DMS 273 (cell line): ENCODE measurements at regions not wholly inside any gene's neighbourhood (a gene's known extent, or its start where the extent isn't known, plus 50 kb on each side); places are given as distances from the start of the nearest gene placed in this dataset.

Source experiments
- DNase-seq: peaks from one replicate; lab custom pipeline; 2025; ENCODE audit not compliant: unreplicated experiment; lab: John Stamatoyannopoulos, UW

GRCh38 chr6:126419901-126420300 is 80.0 kb downstream of the CENPW start:
- no peak for DNase-seq

- no peak for DNase-seq
Observed at GRCh38 chr6:126422912-126423311, 83.0 kb downstream of the CENPW start.

GRCh38 chr6:126427713-126428112 is 87.8 kb downstream of the CENPW start:
- no peak for DNase-seq

- no peak for DNase-seq
Observed at GRCh38 chr6:126429866-126430265, 90.0 kb downstream of the CENPW start.

GRCh38 chr6:126432564-126432963 is 92.6 kb downstream of the CENPW start:
- DNase-seq = no peak

GRCh38 chr6:126433927-126434326 is 94.0 kb downstream of the CENPW start:
- no peak for DNase-seq

- no peak for DNase-seq
Observed at GRCh38 chr6:126437205-126437604, 97.3 kb downstream of the CENPW start.

- DNase-seq = no peak
Observed at GRCh38 chr6:126439040-126439439, 99.1 kb downstream of the CENPW start.

- DNase-seq = no peak
Observed at GRCh38 chr6:126440923-126441322, 101.0 kb downstream of the CENPW start.

GRCh38 chr6:126444659-126445273 is 104.9 kb downstream of the CENPW start:
- no peak for DNase-seq

GRCh38 chr6:126446248-126446647 is 106.3 kb downstream of the CENPW start:
- no peak for DNase-seq

GRCh38 chr6:126447367-126447766 is 107.5 kb downstream of the CENPW start:
- no peak for DNase-seq

- DNase-seq = no peak
Observed at GRCh38 chr6:126461045-126461444, 121.1 kb downstream of the CENPW start.

- no peak for DNase-seq
Observed at GRCh38 chr6:126464245-126464644, 124.3 kb downstream of the CENPW start.

- no peak for DNase-seq
Observed at GRCh38 chr6:126475449-126475848, 135.5 kb downstream of the CENPW start.

GRCh38 chr6:126477678-126478077 is 137.8 kb downstream of the CENPW start:
- no peak for DNase-seq

- DNase-seq = no peak
Observed at GRCh38 chr6:126480268-126480667, 140.4 kb downstream of the CENPW start.

GRCh38 chr6:126481319-126481718 is 141.4 kb downstream of the CENPW start:
- DNase-seq = no peak

- DNase-seq = no peak
Observed at GRCh38 chr6:126504792-126505191, 164.9 kb downstream of the CENPW start.

GRCh38 chr6:126513198-126513597 is 173.3 kb downstream of the CENPW start:
- no peak for DNase-seq

GRCh38 chr6:126516411-126516810 is 176.5 kb downstream of the CENPW start:
- no peak for DNase-seq

GRCh38 chr6:126524811-126525326 is 185.0 kb downstream of the CENPW start:
- DNase-seq = no peak

- DNase-seq = no peak
Observed at GRCh38 chr6:126526547-126526946, 186.6 kb downstream of the CENPW start.
